Neural progenitor cell (in vitro differentiated cells): ENCODE measurements at regions not wholly inside any gene's neighbourhood (a gene's known extent, or its start where the extent isn't known, plus 50 kb on each side); places are given as distances from the start of the nearest gene placed in this dataset.
"Not testable (repeated sequence)": the region's sequence is repeated elsewhere in the genome, so short reads cannot be mapped to it uniquely, and the experiment has no call there.

ENCODE experiments used
- EZH2 ChIP-seq: fragments of 200-600 bp; sonication (generic); IDR thresholded peaks from 2 replicates; pipeline ENCODE4 v1.6.1; 2017; ENCODE audit warnings: antibody characterized with exemption, mild to moderate bottlenecking, moderate library complexity
- EZH2phosphoT487 ChIP-seq: fragments of 200-600 bp; sonication (generic); IDR thresholded peaks from 2 replicates; pipeline ENCODE4 v1.6.1; 2017; ENCODE audit warnings: antibody characterized with exemption
- TF ChIP-seq, protein P1 (sequence below): fragments of 200-600 bp; sonication (generic); IDR thresholded peaks from 2 replicates; pipeline ENCODE4 v1.5.1; 2017; ENCODE audit warnings: antibody characterized with exemption, mild to moderate bottlenecking

DNA sequence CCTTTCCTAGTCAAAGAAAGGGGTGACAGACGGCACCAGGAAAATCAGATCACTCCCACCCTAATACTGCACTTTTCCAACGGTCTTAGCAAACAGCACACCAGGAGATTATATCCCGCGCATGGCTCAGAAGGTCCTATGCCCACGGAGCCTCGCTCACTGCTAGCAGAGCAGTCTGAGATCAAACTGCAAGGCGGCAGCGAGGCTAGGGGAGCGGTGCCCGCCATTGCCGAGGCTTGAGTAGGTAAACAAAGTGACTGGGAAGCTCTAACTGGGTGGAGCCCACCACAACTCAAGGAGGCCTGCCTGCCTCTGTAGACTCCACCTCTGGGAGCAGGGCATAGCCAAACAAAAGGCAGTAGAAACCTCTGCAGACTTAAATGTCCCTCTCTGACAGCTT, 233.9 kb downstream of the DPY19L2 start:
- TF ChIP-seq, protein P1, sequence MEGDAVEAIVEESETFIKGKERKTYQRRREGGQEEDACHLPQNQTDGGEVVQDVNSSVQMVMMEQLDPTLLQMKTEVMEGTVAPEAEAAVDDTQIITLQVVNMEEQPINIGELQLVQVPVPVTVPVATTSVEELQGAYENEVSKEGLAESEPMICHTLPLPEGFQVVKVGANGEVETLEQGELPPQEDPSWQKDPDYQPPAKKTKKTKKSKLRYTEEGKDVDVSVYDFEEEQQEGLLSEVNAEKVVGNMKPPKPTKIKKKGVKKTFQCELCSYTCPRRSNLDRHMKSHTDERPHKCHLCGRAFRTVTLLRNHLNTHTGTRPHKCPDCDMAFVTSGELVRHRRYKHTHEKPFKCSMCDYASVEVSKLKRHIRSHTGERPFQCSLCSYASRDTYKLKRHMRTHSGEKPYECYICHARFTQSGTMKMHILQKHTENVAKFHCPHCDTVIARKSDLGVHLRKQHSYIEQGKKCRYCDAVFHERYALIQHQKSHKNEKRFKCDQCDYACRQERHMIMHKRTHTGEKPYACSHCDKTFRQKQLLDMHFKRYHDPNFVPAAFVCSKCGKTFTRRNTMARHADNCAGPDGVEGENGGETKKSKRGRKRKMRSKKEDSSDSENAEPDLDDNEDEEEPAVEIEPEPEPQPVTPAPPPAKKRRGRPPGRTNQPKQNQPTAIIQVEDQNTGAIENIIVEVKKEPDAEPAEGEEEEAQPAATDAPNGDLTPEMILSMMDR: not testable (repeated sequence)
- TF ChIP-seq EZH2, EZH2phosphoT487: not testable (repeated sequence)
